ENCODE measurements at regions not wholly inside any gene's neighbourhood (a gene's known extent, or its start where the extent isn't known, plus 50 kb on each side); places are given as distances from the start of the nearest gene placed in this dataset.

GRCh38 chr2:116491292-116491691 lies 1323.2 kb upstream of the DDX18 start:
- Histone ChIP-seq H3K9me3 (ENCODE audit: insufficient read depth, low read length) (no peaks in the 10 kb centered on the region), H4K20me1 (ENCODE audit: low read depth, low read length) (no peaks in the 10 kb centered on the region), H3K79me2 (ENCODE audit: insufficient read depth, low read length) (no peaks in the 10 kb centered on the region), H3K36me3 (ENCODE audit: low read length) (no peaks in the 10 kb centered on the region), H3K4me3 (ENCODE audit: insufficient read depth, low read length, poor library complexity, severe bottlenecking) (no peak overlapping the region), H3K4me2 (ENCODE audit: low read depth, low read length, poor library complexity, severe bottlenecking) (no peak overlapping the region), H2AFZ (ENCODE audit: low read depth, low read length, severe bottlenecking) (no peak overlapping the region), H3K27ac (ENCODE audit: low read depth, low read length) (no peak overlapping the region), H3K27me3 (ENCODE audit: low read length) (no peaks in the 10 kb centered on the region), H3K9me2 (replicated peaks; ENCODE audit: insufficient read depth, low read length) (no peaks in the 10 kb centered on the region), H3F3A (ENCODE audit: insufficient read depth) (no peaks in the 10 kb centered on the region), H3K9ac (ENCODE audit: low read length) (no peak overlapping the region)
- no peak for TF ChIP-seq EZH2phosphoT487 (conservative IDR thresholded peaks at IDR 0.05; ENCODE audit: low read length)
- TF ChIP-seq CTCF (IDR thresholded peaks at IDR 0.05; ENCODE audit: insufficient read depth, low read length, poor library complexity, severe bottlenecking): no peak

GRCh38 chr2:116499389-116499788 lies 1315.1 kb upstream of the DDX18 start:
- Histone ChIP-seq H3K36me3 (ENCODE audit: low read length) (no peaks in the 10 kb centered on the region), H3K27ac (ENCODE audit: low read depth, low read length) (no peak overlapping the region), H3K79me2 (ENCODE audit: insufficient read depth, low read length) (no peaks in the 10 kb centered on the region), H3K9me2 (replicated peaks; ENCODE audit: insufficient read depth, low read length) (no peaks in the 10 kb centered on the region), H3K9me3 (ENCODE audit: insufficient read depth, low read length) (no peaks in the 10 kb centered on the region), H4K20me1 (ENCODE audit: low read depth, low read length) (no peaks in the 10 kb centered on the region), H3K27me3 (ENCODE audit: low read length) (no peaks in the 10 kb centered on the region), H2AFZ (ENCODE audit: low read depth, low read length, severe bottlenecking) (no peak overlapping the region), H3K9ac (ENCODE audit: low read length) (no peak overlapping the region), H3F3A (ENCODE audit: insufficient read depth) (no peaks in the 10 kb centered on the region), H3K4me3 (ENCODE audit: insufficient read depth, low read length, poor library complexity, severe bottlenecking) (no peak overlapping the region), H3K4me2 (ENCODE audit: low read depth, low read length, poor library complexity, severe bottlenecking) (no peak overlapping the region)
- TF ChIP-seq CTCF (IDR thresholded peaks at IDR 0.05; ENCODE audit: insufficient read depth, low read length, poor library complexity, severe bottlenecking) (no peak), EZH2phosphoT487 (conservative IDR thresholded peaks at IDR 0.05; ENCODE audit: low read length) (no peak)

- H3K9me3 ChIP-seq (ENCODE audit: insufficient read depth, low read length): no peaks in the 10 kb centered on the region
- no peak overlapping the region for H3K4me3 ChIP-seq (ENCODE audit: insufficient read depth, low read length, poor library complexity, severe bottlenecking)
- H3K4me2 ChIP-seq (ENCODE audit: low read depth, low read length, poor library complexity, severe bottlenecking): no peak overlapping the region
- H3K79me2 ChIP-seq (ENCODE audit: insufficient read depth, low read length): no peaks in the 10 kb centered on the region
- H2AFZ ChIP-seq (ENCODE audit: low read depth, low read length, severe bottlenecking): no peak overlapping the region
- H3F3A ChIP-seq (ENCODE audit: insufficient read depth): no peaks in the 10 kb centered on the region
- no peaks in the 10 kb centered on the region for H3K9me2 ChIP-seq (replicated peaks; ENCODE audit: insufficient read depth, low read length)
- H3K36me3 ChIP-seq (ENCODE audit: low read length): no peaks in the 10 kb centered on the region
- no peak overlapping the region for H3K9ac ChIP-seq (ENCODE audit: low read length)
- TF ChIP-seq CTCF (IDR thresholded peaks at IDR 0.05; ENCODE audit: insufficient read depth, low read length, poor library complexity, severe bottlenecking): peak; percentile 54
- no peak for TF ChIP-seq EZH2phosphoT487 (conservative IDR thresholded peaks at IDR 0.05; ENCODE audit: low read length)
- no peaks in the 10 kb centered on the region for H3K27me3 ChIP-seq (ENCODE audit: low read length)
- no peaks in the 10 kb centered on the region for H4K20me1 ChIP-seq (ENCODE audit: low read depth, low read length)
- H3K27ac ChIP-seq (ENCODE audit: low read depth, low read length): no peak overlapping the region
These were observed 1304.3 kb upstream of the DDX18 start for GRCh38 chr2:116510117-116510671.
